NCI-H187 treated with DMSO at 0.1 percent for 48 hours (cell line): ENCODE measurements at regions not wholly inside any gene's neighbourhood (a gene's known extent, or its start where the extent isn't known, plus 50 kb on each side); places are given as distances from the start of the nearest gene placed in this dataset.

Experiments
- DNase-seq: peaks from one replicate; lab custom pipeline; 2025; lab: John Stamatoyannopoulos, UW

DNA sequence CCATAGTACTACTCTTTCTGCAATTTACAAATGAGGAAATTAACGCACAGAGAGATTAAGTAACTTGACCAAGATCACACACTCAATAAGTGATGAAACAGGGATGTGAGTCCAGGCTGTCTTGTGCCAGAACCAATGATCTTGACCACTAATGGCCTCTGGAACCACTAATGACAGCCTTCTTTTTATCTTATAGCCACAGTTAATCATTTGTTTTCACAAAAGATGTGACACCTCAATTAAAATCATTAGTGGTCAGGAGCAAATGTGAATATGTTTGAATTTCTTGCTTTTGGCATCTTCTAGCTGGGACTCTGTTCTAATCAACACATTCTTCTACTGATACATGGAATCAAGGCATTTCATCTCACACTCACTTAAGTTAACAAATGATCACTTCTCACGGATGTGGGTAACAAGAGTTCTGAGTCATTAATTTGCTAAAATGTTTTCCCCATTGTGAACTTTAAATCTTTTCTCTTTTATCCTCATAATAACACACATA lies 102.7 kb upstream of the CD180 start:
- no peak for DNase-seq

DNA sequence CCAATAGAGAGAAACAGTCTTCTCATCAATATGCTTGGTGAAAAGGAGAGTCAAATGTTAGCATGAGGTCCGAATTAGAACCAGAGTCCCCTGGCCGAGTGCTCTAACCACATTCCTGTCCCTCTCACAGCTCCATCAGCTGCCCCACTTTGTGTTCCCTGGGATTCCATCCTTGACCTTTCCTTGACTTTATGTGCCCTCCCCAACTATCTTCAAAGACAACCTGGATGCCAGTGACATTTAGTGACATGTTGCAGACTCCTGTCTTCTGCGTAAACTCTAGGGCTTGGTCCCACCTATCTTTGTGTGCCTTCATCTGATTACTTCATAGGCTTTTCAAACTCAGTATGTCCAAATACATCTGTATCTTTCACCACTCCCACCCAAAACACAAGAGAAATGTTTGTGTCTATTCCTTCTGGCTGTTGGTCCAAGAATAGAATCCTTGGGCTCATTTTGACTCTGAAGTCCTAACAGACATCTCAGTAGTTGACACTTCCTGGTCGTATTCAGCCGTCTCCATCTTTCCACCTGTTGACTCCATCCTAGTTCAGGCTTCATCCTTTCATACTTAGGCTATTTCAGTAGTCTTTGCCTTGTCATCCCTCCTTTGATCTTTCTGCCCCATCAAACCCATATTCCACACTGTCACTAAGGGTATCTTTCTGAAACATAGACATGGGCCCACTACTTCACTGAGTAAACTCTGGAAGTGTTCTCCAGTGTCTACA lies 101.4 kb upstream of the CD180 start:
- no peak for DNase-seq

DNA sequence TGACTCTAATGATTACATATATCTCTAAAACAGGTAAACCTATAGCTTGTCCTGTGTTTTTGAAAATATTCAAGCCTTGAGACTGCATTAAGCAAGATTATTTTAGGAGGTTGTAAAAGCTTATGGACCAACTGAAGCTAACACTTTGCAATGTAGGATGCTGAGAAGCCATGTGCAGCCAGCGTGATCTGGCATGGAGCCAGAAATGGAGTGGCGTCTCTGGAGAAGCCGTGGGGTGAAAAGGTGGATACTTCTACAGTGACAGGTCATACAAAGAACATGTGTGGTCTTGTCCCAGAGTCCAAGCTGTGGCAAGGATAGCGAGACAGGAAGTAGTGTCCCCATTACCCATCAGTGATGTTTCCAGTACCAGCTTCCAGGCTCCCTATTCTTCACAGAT lies 100.8 kb upstream of the CD180 start:
- no peak for DNase-seq

DNA sequence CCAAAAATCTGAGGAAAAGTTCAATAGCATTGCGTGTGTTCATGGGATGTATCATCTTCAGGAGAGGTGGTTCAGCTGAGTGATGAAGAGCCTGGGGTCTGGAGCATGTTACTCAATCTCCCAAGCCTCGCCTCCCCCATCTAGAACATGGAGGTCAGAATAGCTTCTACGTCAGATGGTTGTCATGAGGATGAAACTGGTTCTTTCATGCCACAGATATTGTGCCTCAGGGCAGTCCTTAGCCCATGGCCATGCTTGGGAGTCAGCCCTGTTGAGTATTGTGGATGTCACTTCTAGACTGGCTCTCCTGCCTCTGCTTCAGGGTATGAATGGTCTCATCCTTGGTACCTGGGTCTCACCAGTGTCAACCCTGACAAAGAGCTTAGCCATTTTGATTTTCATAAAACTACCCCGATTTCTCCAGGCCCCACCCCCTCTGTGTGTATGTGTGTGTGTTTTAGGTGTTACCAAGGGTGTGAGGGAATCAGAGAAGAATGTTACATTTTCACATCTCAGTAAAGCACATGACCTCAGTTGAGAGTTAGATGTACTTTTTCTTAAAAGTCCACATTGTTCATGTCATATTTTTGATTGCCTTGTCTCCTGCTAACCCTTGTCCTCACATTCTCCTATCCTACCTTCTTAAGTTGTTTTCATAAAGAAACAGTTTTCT lies 97.8 kb upstream of the CD180 start:
- DNase-seq: no peak

DNA sequence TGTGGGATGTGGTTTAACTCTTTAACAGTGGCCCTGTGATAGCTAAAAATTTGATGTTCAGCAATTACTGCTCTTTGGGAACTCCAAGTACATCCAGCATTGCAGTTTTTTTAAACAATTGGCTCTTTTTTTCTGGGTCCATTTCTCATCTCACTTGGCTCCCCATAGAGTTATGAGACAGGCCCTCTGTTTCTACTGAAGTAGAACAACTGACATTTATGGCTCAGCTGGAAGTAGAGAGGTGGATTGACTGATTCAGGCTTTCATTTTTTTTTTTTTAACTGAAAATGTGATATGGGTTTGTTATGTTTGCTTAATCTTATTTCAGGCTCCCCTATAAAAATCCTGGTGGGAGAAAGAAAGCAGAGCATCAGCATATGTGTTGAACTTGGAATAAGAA lies 96.6 kb upstream of the CD180 start:
- no peak for DNase-seq

DNA sequence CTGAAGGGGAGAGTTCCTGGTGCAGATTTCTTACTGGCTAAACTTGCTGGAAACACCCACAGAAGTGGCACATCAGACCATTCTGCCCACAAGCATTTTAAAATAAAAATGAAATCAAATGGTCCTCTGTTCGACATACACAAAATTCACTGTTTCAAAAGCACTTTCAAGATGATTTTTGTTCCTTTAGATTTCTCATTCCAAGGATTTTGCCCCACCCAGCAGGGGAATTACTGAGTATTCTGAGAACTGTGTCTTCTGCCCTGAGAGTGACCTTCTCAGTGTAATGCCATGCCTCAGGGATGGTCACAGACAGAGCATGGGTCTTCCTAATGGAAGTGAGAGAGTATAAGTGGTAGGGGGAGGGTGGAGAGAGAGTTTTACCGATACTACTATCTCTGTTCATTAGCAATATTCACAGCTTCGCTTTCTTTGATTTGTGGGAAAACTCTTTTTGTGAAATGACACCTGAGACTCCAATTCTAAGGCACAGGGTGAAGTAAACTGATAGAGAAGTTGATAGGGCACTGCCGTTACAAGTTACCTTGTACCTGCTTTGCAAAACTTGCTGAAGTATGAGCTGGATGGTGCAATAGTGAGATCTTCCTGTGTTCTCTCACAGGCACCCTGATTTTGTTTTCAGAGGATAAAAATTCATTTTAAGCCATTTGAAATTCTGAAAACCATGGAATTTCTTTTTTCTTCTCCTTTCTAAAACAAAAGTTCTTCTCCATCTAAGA lies 95.8 kb upstream of the CD180 start:
- no peak for DNase-seq

DNA sequence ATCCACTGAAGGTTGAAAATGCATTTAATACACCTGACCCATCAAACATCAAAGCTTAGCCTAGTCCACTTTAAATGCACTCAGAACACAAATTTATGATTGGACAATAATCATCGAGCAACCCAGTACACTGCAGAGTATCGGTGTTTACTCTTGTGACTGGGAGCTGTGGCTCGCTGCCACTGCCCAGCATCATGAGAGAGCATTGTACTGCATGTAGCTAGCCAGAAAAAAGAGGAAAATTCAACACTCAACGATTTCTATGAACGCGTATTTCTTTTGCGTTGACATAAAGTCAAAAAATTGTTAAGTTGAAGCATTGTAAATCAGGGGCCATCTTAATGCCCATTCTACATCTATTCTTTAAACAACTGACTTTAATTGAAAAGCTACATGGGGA lies 95.1 kb upstream of the CD180 start:
- DNase-seq: no peak

DNA sequence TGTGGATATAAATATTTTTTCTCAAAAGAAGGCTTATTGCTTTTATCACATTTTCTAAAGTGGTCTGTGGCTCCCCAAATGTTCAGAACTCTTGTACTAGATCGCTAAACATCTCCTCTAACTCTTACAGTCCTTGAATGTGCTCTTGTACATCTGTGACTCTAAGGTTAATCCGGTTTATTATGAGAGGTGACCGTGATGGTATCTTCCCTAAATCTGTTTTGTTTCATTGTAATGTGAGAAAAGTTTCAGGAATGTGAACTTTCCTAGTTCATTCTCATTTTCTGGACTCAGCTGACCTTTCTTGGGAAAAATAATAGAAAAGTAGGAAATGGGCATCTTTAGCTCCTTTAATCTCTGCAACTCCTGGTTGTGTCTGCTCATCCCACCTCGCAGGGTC lies 94.5 kb upstream of the CD180 start:
- no peak for DNase-seq

DNA sequence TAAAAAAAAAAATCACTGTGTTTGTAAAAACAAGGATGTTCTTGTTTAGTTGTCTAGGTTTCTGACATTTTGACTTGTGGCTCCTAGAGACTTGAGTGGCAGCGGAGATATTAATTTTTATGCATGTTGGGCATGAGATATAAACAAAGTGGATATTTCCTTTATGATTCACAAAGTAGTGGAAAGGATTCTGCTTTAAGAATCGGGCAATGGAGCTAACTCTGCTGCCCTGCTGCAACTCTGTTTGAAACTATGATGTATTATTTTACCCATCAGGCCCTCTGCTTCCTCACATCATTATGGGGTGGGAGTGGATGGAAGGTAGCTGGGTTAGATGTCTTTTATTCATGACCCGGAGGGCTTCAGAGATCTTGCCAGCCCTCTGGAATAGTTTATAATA lies 94.1 kb upstream of the CD180 start:
- no peak for DNase-seq

DNA sequence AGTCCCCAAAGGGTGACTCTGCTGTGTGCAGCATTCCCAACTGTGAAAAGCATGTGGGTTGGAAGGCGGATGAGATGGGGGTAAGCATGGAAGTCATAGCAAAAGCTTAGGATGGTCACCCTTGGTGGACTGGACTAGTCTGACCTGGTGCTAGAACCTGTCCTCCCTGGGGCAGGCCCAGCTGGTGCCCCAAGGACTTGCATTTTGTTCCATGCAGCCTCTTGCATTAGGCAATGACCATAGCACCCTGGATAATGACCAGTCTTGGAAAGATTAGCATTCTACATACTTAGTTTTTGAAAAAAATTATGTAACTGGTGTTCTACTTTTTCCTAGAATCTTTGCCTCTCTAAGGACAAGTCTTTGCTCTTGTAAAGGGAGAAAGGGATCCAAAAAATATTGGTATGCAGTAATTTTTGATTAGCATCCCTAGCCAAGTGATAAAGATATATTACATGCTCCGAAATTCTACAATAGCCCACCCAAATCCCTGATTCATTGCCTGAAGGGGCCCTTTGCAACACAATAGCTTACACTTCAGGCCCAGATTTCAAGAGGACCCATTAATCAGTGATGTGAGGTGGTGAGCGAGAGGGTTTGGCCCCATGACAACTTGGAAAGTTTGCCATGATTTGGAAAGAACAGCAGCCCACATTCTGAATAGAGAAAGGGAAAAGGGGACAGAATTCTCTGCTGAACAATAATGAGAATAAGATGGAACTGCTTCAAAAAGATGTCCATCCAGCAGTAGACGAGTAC lies 93.3 kb upstream of the CD180 start:
- DNase-seq: no peak

DNA sequence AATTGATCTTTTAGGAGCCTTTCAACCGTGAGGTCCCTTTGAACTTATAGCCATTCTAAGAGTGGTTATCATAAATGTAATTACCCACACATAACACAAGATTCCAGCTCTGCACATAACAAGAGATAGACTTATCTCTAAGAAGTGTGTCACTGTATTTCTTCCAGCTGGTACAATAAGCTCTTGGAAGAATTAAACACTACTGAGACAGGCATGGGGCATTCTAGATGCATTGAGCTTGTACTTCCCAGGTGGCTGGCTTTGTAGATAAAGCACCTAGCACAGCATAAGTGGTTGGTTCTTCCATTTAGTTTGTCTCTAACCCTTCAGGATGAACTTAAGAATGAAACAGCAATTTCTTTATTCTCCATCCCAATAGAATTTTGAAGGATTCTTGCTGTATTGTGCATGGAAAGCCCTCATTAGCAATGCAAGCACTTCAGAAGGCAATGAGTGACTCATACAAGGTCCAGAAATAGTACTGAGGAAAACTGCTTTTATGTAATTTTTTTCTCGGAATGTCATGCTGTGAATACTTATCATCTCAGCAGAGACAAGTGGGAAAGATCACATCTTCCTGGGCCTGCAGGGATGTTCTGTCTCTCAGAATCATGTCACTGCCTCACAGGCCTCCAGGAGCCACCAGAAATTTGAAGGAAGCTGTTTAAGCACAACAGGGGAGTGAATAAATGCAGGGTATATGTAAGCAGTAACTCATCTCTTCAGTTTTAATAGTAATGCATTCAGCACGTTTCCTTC lies 91.1 kb upstream of the CD180 start:
- DNase-seq: peak; percentile 85

DNA sequence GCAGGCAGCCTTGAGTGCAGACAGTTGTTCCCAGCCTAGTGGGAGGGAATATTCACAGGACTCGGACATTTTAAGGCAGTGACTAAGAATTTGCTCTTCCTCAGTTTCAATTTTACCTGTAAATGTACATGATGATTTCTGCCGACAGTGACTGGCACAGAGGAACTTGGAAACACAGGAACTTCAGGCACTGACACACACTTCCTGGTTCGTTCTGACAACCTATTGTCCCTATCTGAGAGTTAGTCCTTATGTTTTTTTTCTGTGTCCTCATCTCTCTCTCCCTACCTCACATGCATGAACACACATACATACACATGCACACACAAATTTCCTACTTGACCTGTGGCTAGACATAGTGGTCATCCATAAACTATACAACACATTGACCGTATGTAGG lies 89.4 kb upstream of the CD180 start:
- no peak for DNase-seq

DNA sequence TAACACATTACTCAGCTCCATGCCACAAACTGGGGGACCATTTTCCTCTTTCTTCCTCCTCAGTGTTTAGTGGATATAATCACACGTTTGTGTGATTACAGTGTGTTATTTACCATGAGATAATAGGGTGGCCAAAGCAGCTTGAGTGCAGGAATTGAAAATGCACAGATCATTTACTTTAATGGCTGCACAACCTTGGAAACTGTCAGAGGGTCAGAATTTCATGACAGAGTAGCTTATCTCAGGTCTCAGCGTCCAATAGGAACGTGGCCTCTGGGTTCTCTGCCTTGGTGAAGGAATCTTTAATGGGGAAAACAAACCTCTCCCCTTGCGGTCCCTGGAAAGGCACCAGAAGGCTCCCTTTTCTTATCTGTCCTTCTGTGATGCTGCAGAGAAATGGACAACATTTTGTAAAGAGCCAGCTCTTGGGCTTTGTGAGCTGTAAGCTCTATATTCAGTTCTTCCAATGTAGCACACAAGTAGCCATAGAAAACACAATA lies 87.4 kb upstream of the CD180 start:
- DNase-seq: no peak

DNA sequence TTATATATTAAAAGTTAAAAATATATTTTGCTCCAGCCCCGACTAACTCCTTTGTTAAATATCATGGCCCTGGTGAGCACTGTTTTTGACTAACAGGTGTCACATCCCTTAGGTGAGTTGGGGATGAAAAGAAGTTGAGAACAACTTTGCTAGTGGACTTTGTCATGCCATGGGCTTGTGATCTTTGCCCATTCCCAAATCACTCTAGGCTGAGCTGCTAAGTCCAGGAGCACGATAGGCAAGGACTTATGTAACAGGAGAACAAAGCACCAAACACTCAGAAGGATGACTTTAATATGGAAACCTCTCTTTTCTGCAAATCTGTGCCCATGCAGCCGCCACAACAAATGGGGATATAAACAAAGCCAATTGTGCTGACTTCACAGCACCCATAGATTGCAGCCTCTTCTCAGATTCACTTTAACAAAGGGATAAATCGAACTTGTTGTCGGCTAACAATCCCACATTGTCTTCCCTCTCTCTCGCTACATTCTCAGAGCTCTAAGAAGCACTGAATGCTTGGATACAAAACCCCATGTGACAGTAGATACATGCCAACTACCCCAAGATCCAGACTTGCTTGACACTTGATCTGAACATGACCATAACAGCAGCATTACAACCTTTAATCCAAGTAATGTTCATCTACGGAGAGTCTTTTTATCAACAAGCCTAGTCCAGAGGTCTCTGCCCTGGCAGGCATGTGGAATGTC lies 86.8 kb upstream of the CD180 start:
- no peak for DNase-seq

DNA sequence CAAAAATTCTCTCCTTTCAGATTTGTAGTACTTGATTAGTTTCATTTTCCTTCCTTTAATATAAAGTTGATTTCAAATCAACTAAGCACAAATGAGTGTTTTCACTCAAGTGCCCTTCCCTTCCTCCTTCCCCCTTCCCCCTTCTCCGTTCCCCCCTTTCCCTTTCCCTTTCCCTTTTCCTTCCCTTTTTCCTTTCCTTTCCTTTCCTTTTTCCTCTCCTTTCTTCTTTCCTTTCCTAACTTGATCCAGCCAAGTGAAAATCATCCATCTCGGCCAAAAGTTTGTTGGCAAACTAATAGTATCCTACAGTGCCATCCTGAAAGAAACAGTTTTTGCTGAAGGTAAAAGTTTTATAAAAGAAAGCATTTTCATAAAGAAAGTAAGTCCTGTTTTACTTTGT lies 85.3 kb upstream of the CD180 start:
- no peak for DNase-seq

DNA sequence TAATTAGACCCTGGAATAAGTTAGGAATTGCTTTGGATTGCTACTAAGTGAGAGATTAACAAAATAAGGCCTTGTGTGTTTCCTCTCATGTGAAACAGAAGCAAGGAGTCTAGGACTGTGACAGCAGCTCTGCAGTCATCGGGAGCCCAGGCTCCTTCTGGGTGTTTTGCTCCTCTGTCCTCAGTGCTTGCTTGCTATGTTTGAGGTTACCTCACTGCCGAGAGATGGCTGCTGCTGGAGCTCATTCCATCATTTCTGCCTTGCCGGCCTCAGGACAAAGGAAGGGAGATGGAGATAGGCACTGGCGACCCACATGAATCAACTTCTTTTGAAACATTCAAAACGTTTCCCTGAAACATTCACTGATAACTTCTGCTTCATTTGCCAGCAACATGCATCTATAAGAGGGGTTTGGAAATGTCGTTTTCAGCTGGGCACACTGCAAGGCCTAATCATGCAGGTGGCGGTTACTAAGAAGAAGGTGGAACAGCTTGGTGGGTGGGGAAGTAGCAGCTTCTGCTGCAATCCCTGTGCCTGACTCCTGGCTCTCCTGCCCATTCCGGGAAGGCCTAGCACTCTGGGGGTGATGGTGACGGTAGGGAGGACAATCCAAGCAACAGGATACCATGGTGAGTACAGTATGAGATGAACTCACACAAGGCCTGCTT lies 77.2 kb upstream of the CD180 start:
- no peak for DNase-seq

DNA sequence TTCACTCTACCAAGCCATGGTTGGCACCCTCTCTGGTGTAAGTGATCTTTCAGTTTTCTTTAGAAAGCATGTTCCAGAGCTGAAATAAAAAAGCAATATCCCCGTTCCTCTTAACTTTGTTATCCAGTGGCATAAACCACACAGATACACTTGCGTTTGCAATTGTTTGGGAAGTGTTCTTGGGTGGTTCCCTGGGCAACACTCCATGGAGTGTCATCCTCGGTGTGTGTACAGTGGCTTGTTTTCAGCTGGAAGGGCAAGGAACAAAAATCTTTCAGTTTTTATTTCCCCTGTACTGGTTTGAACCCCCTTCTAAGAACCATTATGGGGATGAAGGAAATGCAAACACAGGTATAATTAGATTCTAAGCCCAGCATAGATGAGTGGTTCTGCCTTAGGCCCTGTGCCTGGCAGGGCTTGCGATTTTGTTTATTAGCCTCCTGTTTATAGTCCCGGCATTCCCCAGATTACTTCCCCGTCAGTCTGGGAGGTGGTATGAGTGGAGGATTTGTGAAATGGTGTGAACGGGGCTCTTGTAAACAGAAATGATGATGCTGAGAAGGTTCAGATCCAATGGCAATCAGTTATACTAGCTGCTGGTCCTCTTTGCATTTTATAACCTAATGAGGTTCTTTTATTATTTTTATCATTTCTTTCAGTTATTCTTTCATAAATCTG lies 76.0 kb upstream of the CD180 start:
- no peak for DNase-seq

DNA sequence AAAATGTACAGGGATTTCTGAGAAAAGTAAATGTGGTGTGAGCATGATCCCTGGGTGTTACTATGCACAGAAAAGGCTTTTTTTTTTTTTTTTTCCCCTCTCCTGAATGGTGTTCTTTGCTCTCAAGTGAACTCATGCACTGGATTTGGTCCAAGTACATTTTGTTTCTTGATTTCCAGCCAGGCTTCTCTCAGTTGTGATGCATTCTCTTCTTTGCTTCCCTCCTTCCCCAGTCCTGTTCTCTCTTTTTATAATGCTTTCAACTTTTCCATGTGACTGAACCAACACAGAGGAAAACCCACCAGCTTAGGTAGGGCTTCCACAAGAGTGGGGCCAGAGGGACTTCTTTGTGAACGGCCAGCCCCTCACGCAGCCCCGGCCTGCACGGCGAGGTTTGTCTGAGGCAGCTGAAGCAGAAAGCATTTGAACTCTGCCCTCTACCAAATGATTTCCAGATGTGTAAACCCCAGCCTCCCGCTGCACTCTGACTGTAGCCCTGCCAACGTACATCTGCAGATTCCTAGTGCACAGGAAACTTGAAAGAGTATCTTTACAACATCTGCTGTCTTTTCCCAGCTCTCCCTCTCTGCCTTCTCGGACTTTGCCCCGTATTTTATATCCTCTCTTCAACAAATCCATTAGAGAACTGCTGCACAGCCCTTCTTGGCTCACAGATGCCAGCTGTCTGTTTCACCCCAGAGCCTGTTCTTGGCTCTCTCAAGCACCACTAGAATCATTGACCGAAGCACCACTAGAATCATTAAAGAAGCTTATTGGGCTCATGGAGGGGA lies 71.8 kb upstream of the CD180 start:
- peak; percentile 58 for DNase-seq
